Right lobe of liver (tissue), 6 donors: ENCODE measurements at regions not wholly inside any gene's neighbourhood (a gene's known extent, or its start where the extent isn't known, plus 50 kb on each side); places are given as distances from the start of the nearest gene placed in this dataset.

ENCODE experiments used
- ATAC-seq, 4 donors: fragments of 200-7000 bp; cut with Tn5 transposase; one replicate each; pipeline ENCODE4 v1.9.1; 2020; ENCODE audit warnings: mild to moderate bottlenecking in 4 of 4, moderate library complexity in 4 of 4
- DNase-seq, 3 donors: peaks; one replicate each; pipeline ENCODE4 v3.0.0-alpha.2; 2020
- H3K27ac ChIP-seq, 3 donors: fragments of 200-600 bp; one replicate each; pipeline ENCODE4 v1.8.0; 2022
- H3K27me3 ChIP-seq, 2 donors: fragments of 200-600 bp; one replicate each; pipeline ENCODE4 v1.8.0; 2022
- H3K36me3 ChIP-seq, 4 donors: fragments of 200-600 bp; sonication (generic) in 1 of 4; one replicate each; pipeline versions ENCODE4 v1.5.1 to v1.8.0; 2017 to 2022; ENCODE audit warnings: control low read depth in 1 of 4
- H3K4me1 ChIP-seq, 4 donors: fragments of 200-600 bp; sonication (generic) in 1 of 4; one replicate each; pipeline versions ENCODE4 v1.5.1 to v1.8.0; 2017 to 2022; ENCODE audit warnings: control low read depth in 1 of 4
- H3K4me3 ChIP-seq, 3 donors: fragments of 200-600 bp; one replicate each; pipeline ENCODE4 v1.8.0; 2022
- H3K9me3 ChIP-seq, 4 donors: fragments of 200-600 bp; sonication (generic) in 1 of 4; one replicate each; pipeline versions ENCODE4 v1.5.1 to v1.8.0; 2017 to 2022; ENCODE audit warnings: control low read depth in 1 of 4
- CTCF ChIP-seq, 4 donors: fragments of 200-600 bp in 3 of 4; fragments of 450-650 bp in 1 of 4; IDR thresholded peaks; one replicate each; pipeline versions ENCODE4 v1.5.1 to v1.8.0; 2016 to 2022; ENCODE audit warnings: antibody characterized with exemption in 4 of 4, mild to moderate bottlenecking in 2 of 4
- POLR2A ChIP-seq: fragments of 450-650 bp; IDR thresholded peaks from one replicate; pipeline ENCODE4 v1.6.1; 2017; ENCODE audit warnings: antibody characterized with exemption, mild to moderate bottlenecking
- WGBS: methylation state at CpG from one replicate; pipeline ENCODE4 v1.1.6; 2018; ENCODE audit warnings: low coverage, low lambda C conversion rate; ENCODE audit not compliant: insufficient coverage; ENCODE audit errors: missing lambda C conversion rate; 5-methylcytosine and 5-hydroxymethylcytosine counted together
- intact Hi-C, 2 donors: fragments of 100-400 bp; cut with DNase I; formaldehyde crosslinking; loops; one replicate each; pipeline versions ENCODE4 v1.11.2 to v1.14.1; 2022
- donor health status: DM: no; HTN: yes; CAD: no.
- donor health status: DM: no; HTN: no; CAD: no.
- donor health status: DM: no; HTN: no; CAD: no.
- donor health status: DM: no; HTN: yes; CAD: no.
- donor health status: DM: no; HTN: yes; CAD: no.

GRCh38 chr12:78470354-78471195 lies 394.0 kb upstream of the SYT1 start:
- DNase-seq: no peak
- peak; percentile 19 to 51 (median 43) for TF ChIP-seq CTCF (IDR thresholded peaks at IDR 0.05)
- TF ChIP-seq POLR2A: no peak
- H3K27me3 ChIP-seq: no peaks in the 10 kb centered on the region
- intact Hi-C loops: no loop called here
- no peaks in the 10 kb centered on the region for H3K9me3 ChIP-seq
- H3K4me1 ChIP-seq: no peaks in the 10 kb centered on the region
- H3K4me3 ChIP-seq: no peak overlapping the region
- no peaks in the 10 kb centered on the region for H3K36me3 ChIP-seq
- 80% methylated on average over 3 of the region's 3 CpGs for WGBS
- H3K27ac ChIP-seq: no peak overlapping the region
- ATAC-seq: peak in 3 of 4 donors; percentile 41 to 59 (median 47)

DNA sequence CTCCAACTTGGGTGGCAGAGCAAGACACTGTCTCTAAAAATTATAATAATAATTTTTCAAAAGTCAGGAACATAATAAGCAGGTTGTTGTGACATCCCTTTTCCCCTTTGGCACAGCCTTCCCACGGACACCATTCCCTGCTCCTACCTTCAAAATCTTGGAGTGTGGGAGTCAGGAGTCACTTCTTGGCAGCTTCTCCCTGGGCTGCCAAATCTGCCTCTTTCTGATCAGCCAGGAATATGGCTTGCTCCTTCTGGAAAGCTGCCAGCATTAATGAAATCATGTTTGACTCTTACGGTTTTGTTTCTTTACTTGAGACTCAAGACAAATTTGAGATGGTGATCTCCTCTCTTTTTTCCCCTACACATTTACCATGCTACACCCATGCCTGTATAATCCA lies 391.4 kb upstream of the SYT1 start:
- no peak for ATAC-seq
- no peaks in the 10 kb centered on the region for H3K9me3 ChIP-seq
- H3K27ac ChIP-seq: no peak overlapping the region
- no peaks in the 10 kb centered on the region for H3K36me3 ChIP-seq
- WGBS: 35% methylated on average over 2 of the region's 2 CpGs
- H3K27me3 ChIP-seq: no peaks in the 10 kb centered on the region
- no peak for DNase-seq
- no peak for TF ChIP-seq POLR2A
- TF ChIP-seq CTCF (IDR thresholded peaks at IDR 0.05): no peak
- H3K4me1 ChIP-seq: no peaks in the 10 kb centered on the region
- intact Hi-C loops: no loop called here
- no peak overlapping the region for H3K4me3 ChIP-seq

DNA sequence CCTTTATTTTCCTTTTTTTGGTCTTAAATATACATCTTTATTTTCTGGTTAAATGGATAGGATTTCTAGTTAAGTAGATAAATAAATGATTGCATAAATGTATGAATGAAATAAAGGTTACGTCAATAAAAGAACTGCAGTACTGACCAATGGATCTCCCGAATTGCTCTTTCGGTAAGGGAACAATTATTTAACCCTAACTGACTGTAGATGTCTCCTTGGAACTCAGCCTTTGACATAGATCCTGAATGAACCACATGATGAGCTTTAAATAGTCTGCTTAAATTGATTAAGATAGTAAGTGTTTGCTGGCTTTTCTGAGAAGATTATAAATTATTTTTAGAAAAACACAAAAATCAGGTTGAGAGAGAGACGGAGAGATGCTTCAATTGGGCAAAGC lies 391.0 kb upstream of the SYT1 start:
- TF ChIP-seq CTCF (IDR thresholded peaks at IDR 0.05): no peak
- Histone ChIP-seq H3K4me3 (no peak overlapping the region), H3K4me1 (no peaks in the 10 kb centered on the region), H3K27ac (no peak overlapping the region), H3K27me3 (no peaks in the 10 kb centered on the region), H3K9me3 (no peaks in the 10 kb centered on the region), H3K36me3 (no peaks in the 10 kb centered on the region)
- WGBS: 57% methylated on average over 4 of the region's 4 CpGs
- ATAC-seq (no peak), DNase-seq (no peak)
- intact Hi-C loops: no loop called here

DNA sequence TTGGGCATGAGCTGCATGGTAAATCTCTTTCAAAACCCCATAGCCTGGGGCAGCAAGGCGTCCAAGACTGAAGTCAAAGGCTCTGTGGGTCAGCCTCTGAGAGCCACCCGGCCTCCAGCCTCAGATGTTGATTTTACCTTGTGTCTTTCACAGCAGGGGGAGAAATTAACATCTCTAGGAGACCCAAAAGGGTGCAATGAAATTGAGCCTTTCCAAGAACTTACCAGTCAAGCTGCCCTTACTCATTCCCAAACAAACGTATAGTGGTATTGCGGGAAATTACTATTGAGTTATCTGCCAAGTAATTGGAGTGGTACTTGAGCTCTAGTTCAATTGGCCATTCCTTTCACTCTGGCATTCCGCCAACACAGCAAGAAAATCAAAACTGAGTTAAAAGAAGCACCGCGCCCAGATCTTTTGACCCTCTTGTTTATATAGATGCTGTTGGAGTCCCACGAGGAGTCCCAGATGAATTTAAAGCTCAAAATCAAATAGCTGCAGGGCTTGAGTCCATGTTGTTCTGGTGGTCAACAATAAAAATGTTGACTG lies 380.7 kb upstream of the SYT1 start:
- H3K27me3 ChIP-seq: no peaks in the 10 kb centered on the region
- intact Hi-C loops: no loop called here

More for the DNA sequence above, 380.7 kb upstream of the SYT1 start:
- WGBS: 58% methylated on average over 7 of the region's 8 CpGs
- no peak for TF ChIP-seq POLR2A
- TF ChIP-seq CTCF (IDR thresholded peaks at IDR 0.05): no peak
- Histone ChIP-seq H3K9me3 (no peaks in the 10 kb centered on the region), H3K27ac (no peak overlapping the region), H3K36me3 (no peaks in the 10 kb centered on the region), H3K4me3 (no peak overlapping the region), H3K4me1 (no peaks in the 10 kb centered on the region)
- DNase-seq (no peak), ATAC-seq (no peak)
